Activated CD8-positive, alpha-beta memory T cell treated with anti-CD3 and anti-CD28 coated beads for 4 hours (primary cell): ENCODE measurements at regions not wholly inside any gene's neighbourhood (a gene's known extent, or its start where the extent isn't known, plus 50 kb on each side); places are given as distances from the start of the nearest gene placed in this dataset.

ENCODE experiments used
- DNase-seq, 2 donors: peaks; one replicate each; pipeline ENCODE4 v3.0.0-alpha.2; 2020; ENCODE audit warnings: low read depth in 2 of 2

DNA sequence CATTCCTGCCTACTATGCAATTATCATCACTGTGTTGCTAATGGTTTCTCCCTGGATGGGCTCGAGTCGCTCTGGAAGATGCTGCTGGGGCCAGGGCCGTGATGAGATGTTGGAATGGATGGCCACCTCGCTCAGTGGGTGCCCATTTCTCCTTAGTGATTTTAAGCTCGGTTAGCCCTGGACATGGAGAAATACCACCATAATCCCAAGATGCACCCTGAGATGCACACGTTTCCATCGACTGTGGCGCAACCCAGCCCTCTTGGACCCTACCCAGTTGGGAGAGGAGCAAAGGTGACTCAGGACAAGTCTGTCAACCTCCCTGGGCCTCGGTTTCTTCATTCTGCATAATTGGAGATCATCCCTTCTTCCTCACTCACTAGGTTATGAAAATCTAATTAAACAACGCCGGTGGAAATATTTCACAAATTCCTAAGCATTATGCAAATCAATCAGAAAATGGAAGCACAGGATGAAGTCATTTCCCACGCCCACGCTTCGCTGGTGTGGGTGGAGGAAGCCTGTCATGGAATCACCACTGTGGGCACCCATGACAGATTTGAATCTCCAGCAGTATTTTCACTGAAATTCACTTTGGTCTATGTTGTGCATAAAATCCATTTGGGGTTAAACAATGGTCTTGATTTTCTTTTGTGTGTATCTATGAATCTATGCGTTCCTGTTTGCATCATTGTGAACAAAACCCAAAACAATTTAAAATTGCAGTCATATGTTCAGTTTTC is 195.2 kb downstream of the AXIN2 start:
- DNase-seq: peak; percentile 20 to 44

DNA sequence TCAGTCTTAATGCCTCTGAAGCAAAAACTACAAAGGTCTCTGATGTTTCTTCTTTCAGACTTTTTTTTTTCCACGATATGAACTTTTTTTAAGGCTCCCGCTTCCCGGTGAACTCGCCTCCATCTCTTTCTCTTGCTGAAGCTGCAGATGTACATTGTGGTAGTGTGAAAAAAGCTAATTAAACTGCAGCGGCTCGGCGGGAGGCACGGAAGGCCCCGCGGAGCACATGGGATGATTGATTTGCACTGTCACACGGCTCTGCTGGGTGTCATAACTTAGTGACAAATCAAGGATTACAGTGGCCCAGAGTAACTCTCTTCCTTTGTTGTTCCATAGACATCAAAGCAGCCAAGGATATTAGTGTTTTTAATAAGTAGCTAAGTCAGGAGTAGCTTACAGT is 196.3 kb downstream of the AXIN2 start:
- DNase-seq: no peak

DNA sequence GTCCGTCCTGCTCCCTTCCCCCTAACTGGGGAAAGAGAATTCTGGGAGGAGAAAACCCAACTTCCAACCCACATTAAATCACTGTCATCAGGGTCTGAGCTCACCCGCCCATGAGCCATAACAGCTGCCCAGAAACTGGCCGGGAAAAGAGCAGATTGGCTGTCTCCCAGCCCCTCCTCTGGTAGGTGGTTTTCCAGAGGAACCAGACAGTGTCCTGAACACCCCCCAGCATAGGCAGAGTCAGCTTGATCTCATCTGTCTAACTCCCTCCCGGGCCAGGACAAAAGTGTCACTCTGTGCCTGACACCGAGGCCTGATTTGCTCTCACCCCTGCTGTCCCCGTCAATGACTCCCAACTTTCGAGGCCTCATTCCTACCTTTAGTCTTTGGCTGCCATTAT is 197.0 kb downstream of the AXIN2 start:
- DNase-seq: no peak

DNA sequence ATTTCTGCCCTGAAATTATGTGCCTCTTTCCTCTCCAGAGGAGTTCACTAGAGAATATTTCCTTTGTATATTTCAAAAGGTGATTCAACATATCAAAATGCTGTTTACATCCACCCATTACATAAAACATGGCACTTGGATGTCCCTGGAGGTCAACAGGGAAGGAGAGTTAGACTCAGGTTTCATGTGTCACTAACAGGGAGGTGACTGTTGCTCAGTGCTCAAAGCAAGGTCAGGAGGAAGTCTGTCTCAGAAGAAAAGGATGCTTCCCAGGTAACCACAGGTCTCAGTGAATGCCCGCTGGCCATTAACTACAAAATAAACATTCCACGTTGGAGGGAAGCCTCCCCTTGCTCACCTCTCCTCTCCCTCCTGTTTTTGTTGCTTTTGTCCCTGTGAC is 198.6 kb downstream of the AXIN2 start:
- no peak for DNase-seq

DNA sequence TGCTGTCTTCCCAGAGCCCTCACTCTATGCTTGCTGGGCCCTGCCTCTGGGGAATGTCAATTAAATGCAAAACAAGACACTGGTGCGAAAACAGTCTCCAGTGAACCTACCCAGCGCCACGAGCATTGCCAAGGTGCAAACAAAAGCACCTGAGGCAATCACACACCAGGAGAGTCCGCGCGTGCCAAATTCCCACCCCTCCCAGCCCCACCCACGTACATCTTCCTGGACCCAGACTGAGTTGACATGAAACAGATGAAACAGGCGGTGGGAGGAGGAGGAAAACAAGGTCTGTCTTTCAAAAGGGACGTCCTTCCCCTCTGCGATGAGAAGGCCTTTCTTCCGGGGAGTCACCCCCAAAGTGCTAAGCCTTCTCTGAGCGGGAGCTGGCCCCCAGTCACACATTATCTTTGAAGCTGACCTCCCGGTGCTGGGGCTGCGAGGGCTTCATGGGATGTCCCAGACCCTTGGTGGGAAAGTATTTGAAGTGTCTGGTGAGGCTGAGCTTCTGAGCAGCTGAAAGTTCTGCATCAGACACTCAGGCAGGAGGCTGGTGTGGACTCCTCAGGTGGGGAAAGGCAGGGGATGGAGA is 200.4 kb downstream of the AXIN2 start:
- no peak for DNase-seq

DNA sequence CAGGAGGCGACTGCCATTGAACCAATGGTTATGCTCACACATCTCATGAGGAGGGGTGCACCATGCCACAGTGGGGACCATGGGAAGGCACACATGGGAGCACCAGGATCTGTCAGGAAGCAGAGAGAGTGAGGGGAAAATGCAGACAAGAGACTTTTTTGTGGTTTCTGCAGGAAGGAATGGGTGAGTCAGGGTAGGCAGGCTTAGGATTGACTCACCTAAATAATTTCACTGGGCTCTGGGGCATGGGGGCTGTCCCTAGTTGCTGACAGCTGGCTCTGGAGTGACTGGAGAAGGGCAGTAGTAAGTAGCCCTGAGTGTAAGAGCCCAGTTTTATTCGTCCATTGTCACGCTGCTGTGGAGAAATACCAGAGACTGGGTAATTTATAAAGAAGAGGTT is 202.4 kb downstream of the AXIN2 start:
- DNase-seq: no peak

DNA sequence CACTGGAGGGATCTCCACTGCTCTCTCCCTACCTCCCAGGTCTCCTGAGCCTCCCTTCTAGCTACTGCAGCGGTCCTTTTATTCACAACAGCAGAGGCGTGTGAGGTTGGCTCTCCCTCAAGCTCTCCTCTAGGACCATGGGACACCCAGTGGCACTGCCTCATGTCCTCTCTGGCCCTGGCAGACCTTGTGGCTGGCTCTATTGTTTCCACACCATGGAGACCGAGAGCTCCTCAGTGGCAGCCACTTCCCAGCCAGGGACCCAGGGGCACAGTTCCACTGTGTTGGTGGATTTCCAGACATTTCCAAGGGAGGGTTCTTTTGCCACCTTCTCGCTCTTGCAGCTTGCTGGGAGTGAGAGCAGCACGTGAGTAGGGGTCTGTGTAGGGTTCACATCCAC is 204.9 kb downstream of the AXIN2 start:
- no peak for DNase-seq

DNA sequence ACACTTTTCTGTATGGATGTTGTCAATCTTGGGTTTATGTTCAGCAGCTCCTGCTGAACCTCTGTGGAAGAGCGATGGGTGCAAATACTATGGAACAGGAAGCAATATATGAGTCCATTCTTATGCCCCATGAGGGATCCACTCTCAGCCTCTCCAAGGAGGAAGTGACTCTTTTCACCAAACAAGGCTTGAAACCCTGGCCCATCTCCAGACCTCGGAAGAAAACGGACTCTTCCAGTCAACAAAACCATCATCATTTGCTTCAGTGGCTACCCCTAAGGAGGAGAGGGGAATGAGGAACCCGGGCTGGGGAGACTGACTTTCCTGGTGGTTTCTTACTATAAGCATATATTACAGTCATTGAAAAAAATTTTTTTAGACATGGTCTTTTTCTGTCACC is 206.2 kb downstream of the AXIN2 start:
- DNase-seq: no peak

DNA sequence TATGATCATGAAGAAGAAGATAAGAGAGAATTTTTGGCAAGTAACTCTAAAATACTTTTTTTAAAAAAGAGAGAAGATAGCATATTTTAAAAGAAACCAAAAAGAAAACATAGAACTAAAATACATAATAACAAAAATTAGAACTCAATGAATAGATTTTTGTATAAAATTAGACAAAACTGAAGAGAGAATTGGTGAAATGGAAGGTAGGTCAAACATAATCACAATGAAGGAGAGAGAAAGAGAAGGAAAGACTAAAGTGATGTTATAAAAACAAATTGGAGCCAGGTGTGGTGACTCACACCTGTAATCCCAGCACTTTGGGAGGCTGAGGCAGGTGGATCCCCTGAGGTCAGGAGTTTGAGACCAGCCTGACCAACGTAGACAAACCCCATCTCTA is 211.5 kb downstream of the AXIN2 start:
- no peak for DNase-seq

DNA sequence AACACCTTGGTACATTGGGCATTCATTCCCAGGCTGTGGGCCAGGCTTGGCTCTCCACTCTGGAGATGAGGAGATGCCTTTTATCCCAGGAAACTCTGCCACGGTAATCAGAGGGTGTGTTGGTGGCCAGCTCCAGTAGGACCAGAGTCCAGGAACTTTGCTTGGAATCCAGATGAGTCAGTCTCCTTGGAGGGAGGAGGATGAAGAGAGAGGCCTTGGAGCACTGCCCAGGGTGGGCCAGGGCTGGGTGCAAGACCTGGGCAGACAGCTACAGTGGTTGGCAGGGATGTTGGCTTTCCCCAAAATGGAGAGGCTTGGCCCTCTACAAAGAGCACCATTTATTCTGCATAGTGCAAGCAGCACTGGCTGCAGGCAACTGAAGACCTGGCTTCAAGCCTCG is 209.0 kb downstream of the RGS9 start:
- DNase-seq: no peak

DNA sequence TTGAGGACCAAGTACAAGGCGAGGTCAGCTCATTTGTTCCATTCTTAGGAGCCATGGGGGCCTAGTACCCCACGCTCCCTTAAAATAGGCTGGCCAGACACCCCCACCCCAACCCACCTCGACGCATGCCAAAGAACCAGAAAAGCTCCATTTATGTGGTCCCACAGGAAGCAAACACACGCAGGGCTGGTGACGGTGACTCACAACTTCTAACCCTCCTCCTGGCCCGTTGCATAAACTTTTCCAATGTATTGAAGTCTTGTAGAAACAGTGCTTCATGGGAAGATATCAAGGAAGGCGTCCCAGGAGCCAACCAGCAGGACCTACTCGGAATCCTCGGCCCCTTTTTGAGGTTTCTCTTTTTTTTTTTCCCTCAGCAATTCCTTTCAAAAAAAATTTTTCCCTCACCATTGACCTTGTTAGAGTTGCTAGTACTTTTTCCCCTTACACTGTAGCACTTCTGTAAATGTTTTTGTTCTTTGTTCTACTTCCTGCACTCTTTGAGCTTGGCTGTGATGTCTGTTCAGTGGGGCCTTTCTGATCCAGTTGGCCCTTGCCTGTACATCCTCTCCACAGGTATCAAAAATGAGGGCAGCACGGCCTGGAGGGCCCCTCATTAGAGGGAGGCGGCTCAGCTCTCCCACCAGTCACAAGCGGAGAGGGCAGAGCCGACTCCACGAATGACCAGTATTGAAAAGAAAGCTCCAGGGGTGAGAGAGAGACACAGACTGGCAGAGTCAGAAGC is 208.3 kb downstream of the RGS9 start:
- DNase-seq: peak in 1 of 2 donors; percentile 22

DNA sequence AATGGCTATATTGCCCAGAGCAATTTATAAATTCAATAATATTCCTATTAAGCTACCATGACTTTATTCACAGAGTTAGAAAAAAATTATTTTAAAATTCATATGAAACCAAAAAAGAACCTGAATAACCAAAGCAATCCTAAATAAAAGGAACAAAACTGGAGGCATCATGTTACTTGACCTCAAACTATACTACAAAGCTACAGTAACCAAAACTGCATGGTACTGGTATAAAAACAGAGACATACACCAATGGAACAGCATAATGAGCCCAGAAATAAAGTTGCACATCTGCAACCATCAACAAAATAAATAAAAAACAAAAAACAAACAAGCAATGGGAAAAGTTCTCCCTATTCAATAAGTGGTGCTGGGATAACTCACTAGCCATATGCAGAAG is 203.2 kb downstream of the RGS9 start:
- no peak for DNase-seq

DNA sequence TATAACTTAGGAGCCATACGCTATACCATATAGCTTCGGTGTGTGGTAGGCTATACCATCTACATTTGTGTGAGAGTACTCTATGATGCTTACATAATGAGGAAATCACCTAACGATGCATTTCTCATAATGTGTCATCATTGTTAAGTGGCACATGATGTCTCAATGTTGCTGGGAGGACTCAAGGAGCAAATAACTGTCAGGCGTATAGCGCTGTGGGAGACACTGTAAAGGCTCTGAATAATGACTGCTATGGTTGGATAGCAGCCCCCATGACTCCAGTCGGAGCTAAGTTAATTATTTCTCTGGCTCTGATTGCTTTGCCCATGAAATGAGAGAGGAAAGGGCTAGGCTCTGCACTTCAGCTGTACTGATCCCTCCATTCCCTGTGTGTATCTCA is 197.2 kb downstream of the RGS9 start:
- no peak for DNase-seq

DNA sequence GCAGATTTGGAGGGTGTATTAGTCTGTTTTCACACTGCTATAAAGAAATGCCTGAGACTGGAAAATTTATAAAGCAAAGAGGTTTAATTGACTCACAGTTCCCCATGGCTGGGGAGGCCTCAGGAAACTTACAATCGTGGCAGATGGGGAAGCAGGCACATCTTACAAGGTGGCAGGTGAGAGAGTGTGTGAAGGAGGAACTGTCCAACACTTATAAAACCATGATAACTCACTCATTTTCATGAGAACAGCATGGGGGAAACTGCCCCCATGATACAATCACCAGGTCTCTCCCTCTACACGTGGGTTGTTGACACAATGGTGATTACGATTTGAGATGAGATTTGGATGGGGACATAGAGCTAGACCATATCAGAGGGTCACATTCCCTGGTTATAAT is 195.6 kb downstream of the RGS9 start:
- DNase-seq: no peak

DNA sequence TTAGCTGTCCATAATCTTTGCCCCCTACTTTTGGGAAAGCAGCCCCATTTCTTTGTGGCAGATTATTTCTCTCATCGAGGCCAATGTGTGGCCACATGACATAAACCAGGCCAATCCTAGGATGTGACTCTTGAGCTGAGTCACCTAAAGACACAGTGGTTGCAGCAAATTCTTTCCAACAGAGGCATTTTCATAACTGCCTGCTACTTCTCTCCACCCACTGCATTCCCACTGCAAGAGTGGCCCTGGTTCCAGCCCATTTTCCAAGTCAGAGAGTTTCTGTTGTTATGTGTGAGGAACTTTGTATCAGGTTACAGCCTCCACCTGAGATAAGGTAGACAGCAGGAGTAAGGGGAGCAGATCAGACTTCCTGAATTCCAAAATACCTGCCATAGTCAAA is 195.2 kb downstream of the RGS9 start:
- no peak for DNase-seq

DNA sequence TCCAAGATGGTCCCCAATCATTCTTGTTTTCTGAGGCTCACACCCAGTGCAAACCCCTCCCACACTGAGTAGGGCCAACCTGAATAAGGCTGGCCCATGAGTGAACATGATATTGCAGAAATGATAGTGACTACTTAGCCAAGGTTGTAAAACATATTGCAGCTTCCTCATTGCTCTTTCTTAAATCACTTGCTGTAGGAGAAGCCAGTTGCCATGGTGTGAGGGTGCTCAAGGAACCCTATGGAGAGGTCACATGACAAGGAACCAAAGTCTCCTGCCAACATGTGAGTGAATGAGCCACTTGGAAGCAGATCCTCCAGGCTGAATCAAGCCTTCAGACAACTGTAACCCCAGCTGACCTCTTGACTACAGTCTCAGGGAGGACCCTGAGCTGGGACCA is 191.4 kb downstream of the RGS9 start:
- DNase-seq: no peak

DNA sequence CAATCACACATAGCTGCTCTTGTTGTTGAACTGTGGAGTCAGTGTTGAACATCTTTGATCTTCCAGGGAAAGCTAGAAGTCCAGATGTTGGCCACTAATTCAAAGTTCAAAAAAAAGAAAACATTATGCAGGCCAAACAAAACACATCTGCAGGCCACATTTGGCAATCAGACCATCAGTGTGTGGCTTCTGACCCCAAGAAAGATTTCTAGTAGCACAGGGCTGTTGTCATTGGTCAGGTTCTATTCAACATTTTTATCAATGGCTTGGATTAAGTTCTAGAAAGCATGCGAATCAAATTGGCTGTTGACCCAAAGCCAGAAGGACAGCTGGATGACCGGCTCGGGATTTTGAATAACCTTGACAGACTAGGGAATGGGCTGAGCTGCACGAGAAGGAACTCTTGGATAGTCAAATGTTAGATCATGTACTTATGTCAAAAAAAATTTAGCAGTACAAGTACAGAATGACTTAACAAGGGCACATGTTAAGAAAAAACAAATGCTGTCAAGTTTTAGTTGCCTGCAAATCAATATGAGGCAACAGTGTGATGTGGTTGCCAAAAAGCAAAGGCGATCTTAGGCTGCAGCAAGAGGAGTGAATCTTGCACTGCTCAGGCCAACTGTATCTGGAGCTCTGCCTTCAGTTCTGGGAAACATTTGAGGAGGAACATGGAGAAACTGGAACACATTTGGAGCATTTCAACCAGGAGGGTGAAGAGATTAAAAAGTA is 187.6 kb downstream of the RGS9 start:
- DNase-seq: no peak

DNA sequence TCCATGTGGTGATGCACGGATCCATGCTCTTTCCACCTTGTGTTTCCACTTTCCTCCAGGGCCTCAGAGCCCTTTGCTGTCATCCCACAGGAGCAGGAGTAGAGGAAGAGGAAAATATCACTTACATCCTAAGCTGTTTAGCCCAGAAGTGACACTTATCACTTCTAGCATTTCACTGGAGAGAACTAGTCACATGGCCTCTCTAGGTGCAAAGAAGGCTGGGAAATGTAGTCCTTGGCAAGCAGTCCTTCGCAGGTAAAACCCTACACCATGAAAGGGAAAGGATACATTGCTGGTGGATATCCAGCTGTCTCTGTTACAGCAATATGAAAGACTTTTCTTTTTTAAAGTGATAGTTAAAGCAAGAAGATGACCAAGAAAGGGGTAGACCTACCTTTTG is 185.9 kb downstream of the RGS9 start:
- no peak for DNase-seq

DNA sequence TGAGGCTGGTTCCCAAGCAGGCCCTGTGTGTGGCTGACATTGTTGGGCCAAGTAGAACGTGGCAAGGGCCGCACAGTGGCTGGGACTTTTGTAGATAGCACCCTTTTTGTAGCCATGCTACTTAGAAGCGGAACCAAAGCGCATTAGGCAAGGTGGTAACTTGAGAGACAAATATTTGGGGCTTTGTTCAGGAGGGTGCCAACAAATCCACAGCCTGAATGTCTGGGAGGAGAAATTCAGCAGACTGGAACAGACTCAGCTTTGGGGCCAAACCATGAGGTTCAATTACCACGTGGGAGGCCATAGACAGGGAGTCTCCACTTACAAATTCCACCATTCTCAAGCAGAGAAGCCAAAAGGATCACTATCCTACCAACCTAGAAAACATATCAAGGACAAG is 183.7 kb downstream of the RGS9 start:
- no peak for DNase-seq

DNA sequence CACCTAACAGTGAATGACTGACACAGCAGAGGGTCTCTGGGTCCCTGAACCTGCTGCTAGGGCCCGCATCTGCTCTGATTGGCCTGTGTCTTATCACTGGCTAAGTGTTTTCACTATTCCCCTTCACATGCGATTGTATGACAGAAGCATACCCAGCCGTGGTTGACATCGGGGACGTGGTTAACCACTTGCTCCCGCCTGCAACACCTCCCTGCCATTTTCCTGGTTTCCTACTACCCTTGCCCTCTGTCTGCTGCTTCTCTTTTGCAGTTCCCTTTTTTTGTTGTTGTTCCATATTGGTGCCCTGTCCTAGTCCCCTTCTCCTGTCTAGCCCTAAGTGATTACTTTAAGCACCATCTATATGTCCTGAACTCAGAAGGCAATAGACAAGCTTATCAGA is 177.0 kb downstream of the RGS9 start:
- DNase-seq: no peak

DNA sequence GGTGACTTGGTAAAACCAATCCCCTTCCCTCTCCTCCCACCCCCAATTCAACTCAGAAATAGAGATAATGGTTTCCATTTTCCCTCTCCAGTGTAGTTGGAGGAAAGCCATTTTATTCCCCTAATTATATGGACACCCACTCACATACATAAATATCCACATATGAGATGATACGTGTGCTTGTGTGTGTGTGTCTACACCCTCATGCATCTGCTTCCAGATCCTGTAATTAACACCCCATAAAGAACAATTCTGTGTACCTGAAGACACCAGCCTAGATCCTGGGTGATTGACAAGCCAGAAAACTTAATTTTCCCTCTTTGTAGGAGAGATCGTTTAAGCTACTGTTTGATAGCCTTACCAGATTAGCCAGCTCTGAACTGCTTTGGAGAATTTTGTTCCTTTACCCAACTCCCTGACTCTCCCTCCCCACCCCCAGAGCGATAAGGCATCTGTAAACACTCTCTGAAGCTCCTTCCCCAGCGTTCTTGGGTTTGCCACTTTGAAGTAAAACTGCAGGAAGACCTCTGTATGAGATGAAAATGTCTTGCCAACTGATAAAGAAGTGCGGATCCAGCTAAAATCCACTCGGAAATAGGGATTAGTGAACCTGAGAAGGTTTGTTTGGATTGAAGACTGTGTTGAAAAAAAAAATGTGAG is 175.7 kb downstream of the RGS9 start:
- no peak for DNase-seq

DNA sequence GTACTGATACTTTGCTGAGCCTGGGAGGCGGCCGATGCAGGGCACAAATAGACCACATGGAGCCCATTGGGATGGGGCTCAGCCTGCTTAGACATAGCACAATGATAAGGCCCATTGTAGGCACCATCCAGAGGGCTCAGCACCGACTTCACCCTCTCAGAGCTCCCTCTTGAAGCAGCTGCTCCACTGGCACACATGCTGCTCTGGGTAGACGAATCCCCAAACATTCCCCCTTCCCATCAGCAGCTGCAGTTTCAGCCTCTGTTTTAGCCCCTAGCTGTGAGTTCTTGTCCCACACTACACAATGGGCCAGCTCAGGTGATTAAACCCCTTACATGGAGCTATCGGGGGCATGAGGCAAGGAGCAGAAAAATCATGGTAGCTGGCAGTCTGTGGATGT is 174.1 kb downstream of the RGS9 start:
- DNase-seq: no peak
